Ascending aorta (tissue), 2 donors: ENCODE measurements at regions not wholly inside any gene's neighbourhood (a gene's known extent, or its start where the extent isn't known, plus 50 kb on each side); places are given as distances from the start of the nearest gene placed in this dataset.

ENCODE experiments used
- DNase-seq, 2 donors: peaks; one replicate each; pipeline ENCODE4 v3.0.0-alpha.2; 2019; ENCODE audit warnings: low spot score in 2 of 2
- H3K27ac ChIP-seq, 2 donors: fragments of 200-600 bp; sonication (generic); one replicate each; pipeline ENCODE4 v1.5.1; 2016 to 2017; ENCODE audit warnings: mild to moderate bottlenecking in 1 of 2
- H3K27me3 ChIP-seq: fragments of 200-600 bp; sonication (generic); one replicate; pipeline ENCODE4 v1.5.1; 2017
- H3K36me3 ChIP-seq, 2 donors: fragments of 200-600 bp; sonication (generic); one replicate each; pipeline ENCODE4 v1.5.1; 2016
- H3K4me1 ChIP-seq, 2 donors: fragments of 200-600 bp; sonication (generic); one replicate each; pipeline ENCODE4 v1.5.1; 2016 to 2017; ENCODE audit warnings: mild to moderate bottlenecking in 1 of 2
- H3K4me3 ChIP-seq, 2 donors: fragments of 200-600 bp; sonication (generic); one replicate each; pipeline ENCODE4 v1.5.1; 2016 to 2017; ENCODE audit warnings: mild to moderate bottlenecking in 1 of 2
- H3K9me3 ChIP-seq, 2 donors: fragments of 200-600 bp; sonication (generic); one replicate each; pipeline ENCODE4 v1.5.1; 2016
- CTCF ChIP-seq, 3 experiments: fragments of 200-600 bp in 2 of 3; fragments of 450-650 bp in 1 of 3; sonication (generic) in 2 of 3; IDR thresholded peaks; one replicate each; pipeline ENCODE4 v1.5.1; 2016 to 2019; ENCODE audit warnings: antibody characterized with exemption in 3 of 3, mild to moderate bottlenecking in 1 of 3, moderate library complexity in 1 of 3
- intact Hi-C: fragments of 100-400 bp; cut with DNase I; formaldehyde crosslinking; loops from one replicate; pipeline ENCODE4 v1.15.1; 2023

DNA sequence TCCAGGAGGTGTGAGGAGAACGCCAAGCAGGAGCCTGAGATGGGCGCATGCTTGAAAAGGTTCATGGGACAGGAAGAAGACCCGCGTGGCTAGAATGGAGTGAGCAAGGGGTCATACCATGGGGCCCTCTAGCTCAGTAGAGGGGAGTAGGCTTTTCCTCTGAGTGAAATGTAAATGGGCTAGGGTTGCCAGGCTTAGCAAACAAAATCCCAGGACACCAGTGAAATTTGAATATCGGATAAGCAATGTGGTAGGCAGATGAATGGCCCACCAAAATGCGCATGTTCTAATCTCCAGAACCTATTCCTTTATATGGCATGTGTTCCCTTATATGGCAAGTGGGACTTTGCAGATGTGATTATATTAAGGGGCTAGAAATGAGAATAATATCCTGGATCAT, 174.1 kb upstream of the CCDC68 start:
- no peak for DNase-seq
- no peaks in the 10 kb centered on the region for H3K36me3 ChIP-seq
- no peaks in the 10 kb centered on the region for H3K4me1 ChIP-seq
- TF ChIP-seq CTCF (IDR thresholded peaks at IDR 0.05): no peak
- no peak overlapping the region for H3K4me3 ChIP-seq
- H3K27me3 ChIP-seq: no peaks in the 10 kb centered on the region
- H3K27ac ChIP-seq: no peak overlapping the region
- intact Hi-C loops: no loop called here
- no peaks in the 10 kb centered on the region for H3K9me3 ChIP-seq

DNA sequence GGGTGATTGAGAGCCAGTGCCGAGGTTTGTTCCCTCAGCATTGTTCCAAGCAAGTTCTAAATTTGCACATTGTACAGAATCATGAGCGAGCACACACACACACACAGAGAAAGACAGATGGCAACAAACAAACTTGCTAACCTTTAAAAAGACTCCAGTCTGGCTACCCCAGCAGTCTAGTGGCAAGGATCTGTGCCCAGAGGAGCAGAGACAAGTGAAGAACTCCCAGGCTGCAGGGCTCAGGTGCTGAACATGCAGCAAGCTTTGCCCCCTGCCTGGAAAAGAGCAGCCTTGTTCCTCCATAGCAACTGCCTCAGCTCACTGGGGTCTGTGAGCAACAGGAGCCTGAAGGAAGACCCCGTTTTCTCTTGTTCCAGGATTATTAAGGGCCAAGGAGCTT, 169.2 kb upstream of the CCDC68 start:
- H3K27me3 ChIP-seq: no peaks in the 10 kb centered on the region
- no peak for TF ChIP-seq CTCF (IDR thresholded peaks at IDR 0.05)
- H3K27ac ChIP-seq: no peak overlapping the region
- H3K9me3 ChIP-seq: no peaks in the 10 kb centered on the region
- H3K36me3 ChIP-seq: no peaks in the 10 kb centered on the region
- intact Hi-C loops: no loop called here
- no peak overlapping the region for H3K4me3 ChIP-seq
- no peak for DNase-seq
- no peaks in the 10 kb centered on the region for H3K4me1 ChIP-seq

DNA sequence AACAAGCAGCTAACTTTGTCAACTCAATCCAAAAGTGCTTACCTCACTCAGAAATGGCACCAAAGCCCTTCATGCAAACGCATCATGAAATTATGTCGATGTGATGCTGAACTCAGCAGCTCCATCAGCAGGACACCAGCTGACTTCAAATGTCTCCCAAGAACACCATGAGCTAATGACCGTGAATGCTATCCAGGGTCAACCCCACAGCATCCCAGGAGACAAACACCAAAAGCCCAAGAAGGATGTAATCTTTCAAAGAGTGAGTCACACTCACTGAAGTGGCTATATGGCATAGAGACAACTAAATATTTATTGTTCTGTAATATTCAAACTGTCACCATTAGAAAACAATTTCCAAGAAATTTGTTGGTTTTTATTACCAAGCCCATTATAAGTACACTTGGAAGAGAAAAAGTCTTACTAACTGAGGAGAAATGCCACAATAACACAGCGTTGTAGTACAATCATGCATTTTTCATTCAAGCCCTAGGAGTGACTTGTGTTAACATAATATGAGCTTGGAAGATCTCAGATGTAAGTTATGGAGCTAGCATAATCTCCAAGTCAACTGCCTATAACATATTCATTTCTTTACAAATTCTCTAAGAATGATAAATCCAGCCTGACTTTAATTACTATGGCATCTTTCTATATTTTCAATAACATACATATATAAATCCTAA, 165.0 kb upstream of the CCDC68 start:
- H3K9me3 ChIP-seq: no peaks in the 10 kb centered on the region
- H3K27me3 ChIP-seq: no peaks in the 10 kb centered on the region
- no peak overlapping the region for H3K27ac ChIP-seq
- DNase-seq: no peak
- H3K4me1 ChIP-seq: no peaks in the 10 kb centered on the region
- no peaks in the 10 kb centered on the region for H3K36me3 ChIP-seq
- intact Hi-C loops: no loop called here
- no peak overlapping the region for H3K4me3 ChIP-seq
- TF ChIP-seq CTCF (IDR thresholded peaks at IDR 0.05): no peak

DNA sequence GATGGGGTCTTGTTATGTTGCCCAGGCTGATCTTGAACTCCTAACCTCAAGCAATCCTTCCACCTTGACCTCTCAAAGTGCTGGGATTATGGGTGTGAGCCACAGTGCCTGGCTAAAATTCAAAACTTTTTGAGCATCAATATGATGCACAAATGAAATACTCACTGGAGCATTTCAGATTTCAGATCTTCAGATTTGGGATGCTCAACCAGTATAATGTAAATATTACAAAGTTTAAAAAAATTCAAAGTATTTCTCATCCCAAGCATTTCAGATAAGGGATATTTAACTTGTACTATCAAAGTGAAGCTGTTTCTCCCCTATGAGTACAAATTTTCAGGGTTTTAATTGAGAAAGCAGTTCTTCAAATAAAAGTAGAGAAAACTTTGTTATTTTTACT, 164.1 kb upstream of the CCDC68 start:
- intact Hi-C loops: no loop called here
- no peak for TF ChIP-seq CTCF (IDR thresholded peaks at IDR 0.05)

GRCh38 chr18:55121397-55122170, 162.3 kb upstream of the CCDC68 start:
- DNase-seq: no peak
- H3K4me3 ChIP-seq: no peak overlapping the region
- H3K27me3 ChIP-seq: no peaks in the 10 kb centered on the region
- intact Hi-C loops: no loop called here
- H3K9me3 ChIP-seq: no peaks in the 10 kb centered on the region
- H3K4me1 ChIP-seq: no peaks in the 10 kb centered on the region
- H3K27ac ChIP-seq: no peak overlapping the region
- TF ChIP-seq CTCF (IDR thresholded peaks at IDR 0.05): no peak
- H3K36me3 ChIP-seq: no peaks in the 10 kb centered on the region

More for the DNA sequence above, 164.1 kb upstream of the CCDC68 start:
- no peaks in the 10 kb centered on the region for H3K36me3 ChIP-seq
- no peaks in the 10 kb centered on the region for H3K4me1 ChIP-seq
- H3K27me3 ChIP-seq: no peaks in the 10 kb centered on the region
- no peak overlapping the region for H3K4me3 ChIP-seq
- no peaks in the 10 kb centered on the region for H3K9me3 ChIP-seq
- no peak for DNase-seq
- no peak overlapping the region for H3K27ac ChIP-seq
